HepG2 (cell line): ENCODE measurements at regions not wholly inside any gene's neighbourhood (a gene's known extent, or its start where the extent isn't known, plus 50 kb on each side); places are given as distances from the start of the nearest gene placed in this dataset.

ENCODE experiments used
- ATAC-seq: fragments of 200-7000 bp; cut with Tn5 transposase; 3 replicates; pipeline ENCODE4 v1.9.1; 2020; ENCODE audit warnings: mild to moderate bottlenecking, moderate library complexity
- BruUV-seq: library from RNA; stranded (reverse); fragments of 400-500 nt; replicated peaks from 2 replicates; lab custom pipeline; 2021; lab: Mats Ljungman, UMichigan
- CTCF ChIA-PET: fragments of 300-600 bp; formaldehyde crosslinking; extraction: SDS; loops from one replicate; lab custom pipeline; 2021; ENCODE audit warnings: low total read pairs, inconsistent platforms, low intra/inter-chr PET ratio; lab: Yijun Ruan, JAX
- POLR2A ChIA-PET: fragments of 350-600 bp; sonication (Branson Sonifier 250); formaldehyde crosslinking; loops from one replicate; lab custom pipeline; 2020; ENCODE audit warnings: antibody characterized with exemption, inconsistent platforms; lab: Yijun Ruan, JAX
- DNase-seq: peaks from one replicate; pipeline ENCODE4 v3.0.0-alpha.2; 2015; ENCODE audit warnings: low spot score
- FAIRE-seq: peaks from 3 replicates; lab custom pipeline; 2011; peaks lifted over from hg19 to GRCh38; lab: Jason Lieb, UNC
- H2AFZ ChIP-seq: one replicate; pipeline ENCODE4 v1.6.1; 2011; ENCODE audit warnings: low read length, inconsistent platforms
- H3K27ac ChIP-seq: fragments of 300-600 bp; 3 replicates; pipeline ENCODE4 v1.8.0; 2011; ENCODE audit warnings: mixed run types, mild to moderate bottlenecking, mixed read lengths, low read length, inconsistent platforms; ENCODE audit not compliant: insufficient read depth; ENCODE audit errors: extremely low read length
- H3K27me3 ChIP-seq, 2 experiments: fragments of 200-600 bp in 1 of 2; 2 replicates in 1 of 2; 3 replicates in 1 of 2; pipeline versions ENCODE4 v1.6.0 to v1.8.0; 2011; ENCODE audit warnings: low read length in 2 of 2, mild to moderate bottlenecking in 2 of 2, moderate library complexity in 2 of 2, inconsistent platforms in 1 of 2; ENCODE audit not compliant: insufficient read depth in 2 of 2, control insufficient read depth in 1 of 2
- H3K36me3 ChIP-seq, 2 experiments: fragments of 200-600 bp in 1 of 2; replicated peaks in 1 of 2; 2 replicates in 1 of 2; 3 replicates in 1 of 2; pipeline versions ENCODE4 v1.5.1 to v1.8.0; 2011; ENCODE audit warnings: low read length in 2 of 2, inconsistent platforms in 1 of 2; ENCODE audit not compliant: insufficient read depth in 2 of 2, control insufficient read depth in 1 of 2
- H3K4me1 ChIP-seq: 2 replicates; pipeline ENCODE4 v1.5.1; 2012; ENCODE audit warnings: low read length, inconsistent platforms; ENCODE audit not compliant: insufficient read depth
- H3K4me2 ChIP-seq: 2 replicates; pipeline ENCODE4 v1.6.0; 2011; ENCODE audit warnings: low read depth, low read length, inconsistent platforms
- H3K4me3 ChIP-seq, 3 experiments: fragments of 200-600 bp in 1 of 3; sonication (generic), shearing (Covaris generic) in 1 of 3; replicated peaks in 1 of 3; 2 replicates each; pipeline ENCODE4 v1.5.1; 2011 to 2016; ENCODE audit warnings: low read length in 3 of 3, inconsistent platforms in 2 of 3, low read depth in 2 of 3, mild to moderate bottlenecking in 2 of 3, control low read depth in 1 of 3, mixed read lengths in 1 of 3; ENCODE audit not compliant: insufficient read depth in 1 of 3
- H3K79me2 ChIP-seq: one replicate; pipeline ENCODE4 v1.6.1; 2011; ENCODE audit warnings: low read length, inconsistent platforms; ENCODE audit not compliant: insufficient read depth
- H3K9ac ChIP-seq: 2 replicates; pipeline ENCODE4 v1.6.0; 2011; ENCODE audit warnings: mild to moderate bottlenecking, low read depth, low read length, inconsistent platforms; ENCODE audit not compliant: insufficient read depth
- H3K9me3 ChIP-seq: 2 replicates; pipeline ENCODE4 v1.5.1; 2012; ENCODE audit warnings: mild to moderate bottlenecking, low read length
- H4K20me1 ChIP-seq: 2 replicates; pipeline ENCODE4 v1.6.0; 2011; ENCODE audit warnings: inconsistent platforms, mild to moderate bottlenecking, low read length, moderate library complexity; ENCODE audit not compliant: insufficient read depth
- GMEB1 ChIP-seq: sonication (generic); formaldehyde crosslinking; IDR thresholded peaks from 2 replicates; pipeline ENCODE4 v1.5.1; 2020; ENCODE audit warnings: missing genetic modification reagents, mild to moderate bottlenecking, borderline replicate concordance
- HNF1B ChIP-seq: sonication (generic); formaldehyde crosslinking; IDR thresholded peaks from 2 replicates; pipeline ENCODE4 v1.5.1; 2020; ENCODE audit warnings: mild to moderate bottlenecking, moderate library complexity, missing genetic modification reagents
- JDP2 ChIP-seq: sonication (generic); formaldehyde crosslinking; IDR thresholded peaks from 2 replicates; pipeline ENCODE4 v1.8.1; 2022; ENCODE audit warnings: missing genetic modification reagents, borderline replicate concordance
- SATB2 ChIP-seq: sonication (generic); formaldehyde crosslinking; IDR thresholded peaks from 2 replicates; pipeline ENCODE4 v1.5.0; 2020; ENCODE audit warnings: missing genetic modification reagents
- TSC22D2 ChIP-seq: sonication (generic); formaldehyde crosslinking; IDR thresholded peaks from 2 replicates; pipeline ENCODE4 v1.5.1; 2020; ENCODE audit warnings: missing genetic modification reagents, mild to moderate bottlenecking, borderline replicate concordance
- ZHX2 ChIP-seq, 2 experiments: sonication (generic) in 1 of 2; formaldehyde crosslinking in 1 of 2; IDR thresholded peaks; 2 replicates each; pipeline versions ENCODE4 v1.6.1 to v1.9.0; 2014 to 2022; ENCODE audit warnings: antibody characterized with exemption in 1 of 2, borderline replicate concordance in 1 of 2, inconsistent platforms in 1 of 2, low read depth in 1 of 2, missing genetic modification reagents in 1 of 2
- ZNF17 ChIP-seq: sonication (generic); formaldehyde crosslinking; IDR thresholded peaks from 2 replicates; pipeline ENCODE4 v1.5.0; 2020; ENCODE audit warnings: mild to moderate bottlenecking, missing genetic modification reagents
- ZNF276 ChIP-seq: sonication (generic); formaldehyde crosslinking; IDR thresholded peaks from 2 replicates; pipeline ENCODE4 v1.4.0; 2020; ENCODE audit warnings: mild to moderate bottlenecking, low read depth, missing genetic modification reagents
- ZNF441 ChIP-seq: sonication (generic); formaldehyde crosslinking; IDR thresholded peaks from 2 replicates; pipeline ENCODE4 v1.7.0; 2021; ENCODE audit warnings: missing genetic modification reagents, borderline replicate concordance
- WGBS: methylation state at CpG from one replicate; pipeline ENCODE4 v1.1.6; 2017; ENCODE audit warnings: low lambda C conversion rate; 5-methylcytosine and 5-hydroxymethylcytosine counted together
- in situ Hi-C: cut with HindIII; loops from 2 replicates; pipeline ENCODE4 v1.10.0; 2017; ENCODE audit warnings: low pct_unique_long_range_greater_than_20kb; ENCODE audit not compliant: extremely low pct_ligation_motif_present
- intact Hi-C: fragments of 100-400 bp; cut with micrococcal nuclease; formaldehyde crosslinking; loops from one replicate; pipeline ENCODE4 v1.10.0; 2022; ENCODE audit not compliant: unreplicated experiment

- POLR2A ChIA-PET: interaction anchor here (0.6 to 1.8 kb wide), 2 partner anchors 14 to 143 kb away, joined by 3 to 8 read pairs; partner anchors contain the start of gene ID2
- no peaks in the 10 kb centered on the region for H3K79me2 ChIP-seq
- no peaks in the 10 kb centered on the region for H3K9me3 ChIP-seq
- H3K4me2 ChIP-seq: no peak overlapping the region
- no peak overlapping the region for H3K4me3 ChIP-seq
- WGBS: 51% methylated on average over 11 of the region's 14 CpGs
- no peak overlapping the region for H2AFZ ChIP-seq
- intact Hi-C loops (no loop called here), in situ Hi-C loops (no loop called here)
- FAIRE-seq: no peak
- no TSS peak for BruUV-seq
- no peaks in the 10 kb centered on the region for H3K36me3 ChIP-seq
- CTCF ChIA-PET: no interaction called here
- no peak for DNase-seq
- ATAC-seq: no peak
- H4K20me1 ChIP-seq: no peaks in the 10 kb centered on the region
- TF ChIP-seq ZNF441 (CRISPR knock-in tag) (no peak), ZNF17 (CRISPR knock-in tag) (no peak), ZHX2 (IDR thresholded peaks at IDR 0.05; ENCODE audit: low read depth) (no peak), ZHX2 (CRISPR knock-in tag; IDR thresholded peaks at IDR 0.05; ENCODE audit: borderline replicate concordance) (no peak), GMEB1 (CRISPR knock-in tag) (no peak), JDP2 (CRISPR knock-in tag) (no peak), SATB2 (no peak), ZNF276 (CRISPR knock-in tag) (no peak), TSC22D2 (CRISPR knock-in tag) (no peak), HNF1B (CRISPR knock-in tag) (no peak)
- H3K27me3 ChIP-seq: peaks cover 18 to 76% of the 10 kb centered on the region in 2 experiments
- H3K9ac ChIP-seq: no peak overlapping the region
- peaks cover 44% of the 10 kb centered on the region for H3K4me1 ChIP-seq
- no peak overlapping the region for H3K27ac ChIP-seq
Measured at GRCh38 chr2:8538931-8539621, 142.8 kb upstream of the ID2 start.
